ENCODE measurements at regions not wholly inside any gene's neighbourhood (a gene's known extent, or its start where the extent isn't known, plus 50 kb on each side); places are given as distances from the start of the nearest gene placed in this dataset.

- TF ChIP-seq, protein P1, sequence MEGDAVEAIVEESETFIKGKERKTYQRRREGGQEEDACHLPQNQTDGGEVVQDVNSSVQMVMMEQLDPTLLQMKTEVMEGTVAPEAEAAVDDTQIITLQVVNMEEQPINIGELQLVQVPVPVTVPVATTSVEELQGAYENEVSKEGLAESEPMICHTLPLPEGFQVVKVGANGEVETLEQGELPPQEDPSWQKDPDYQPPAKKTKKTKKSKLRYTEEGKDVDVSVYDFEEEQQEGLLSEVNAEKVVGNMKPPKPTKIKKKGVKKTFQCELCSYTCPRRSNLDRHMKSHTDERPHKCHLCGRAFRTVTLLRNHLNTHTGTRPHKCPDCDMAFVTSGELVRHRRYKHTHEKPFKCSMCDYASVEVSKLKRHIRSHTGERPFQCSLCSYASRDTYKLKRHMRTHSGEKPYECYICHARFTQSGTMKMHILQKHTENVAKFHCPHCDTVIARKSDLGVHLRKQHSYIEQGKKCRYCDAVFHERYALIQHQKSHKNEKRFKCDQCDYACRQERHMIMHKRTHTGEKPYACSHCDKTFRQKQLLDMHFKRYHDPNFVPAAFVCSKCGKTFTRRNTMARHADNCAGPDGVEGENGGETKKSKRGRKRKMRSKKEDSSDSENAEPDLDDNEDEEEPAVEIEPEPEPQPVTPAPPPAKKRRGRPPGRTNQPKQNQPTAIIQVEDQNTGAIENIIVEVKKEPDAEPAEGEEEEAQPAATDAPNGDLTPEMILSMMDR (IDR thresholded peaks at IDR 0.05; ENCODE audit: low read length), result no peak
- TF ChIP-seq EZH2 (optimal IDR thresholded peaks at IDR 0.05; ENCODE audit: low read depth, low read length) (no peak), EZH2phosphoT487 (IDR thresholded peaks at IDR 0.05; ENCODE audit: low read length) (no peak)
These were observed 1034.7 kb downstream of the TYW1 start for GRCh38 chr7:68031180-68031943.
